Esophagus squamous epithelium (tissue), 4 donors: ENCODE measurements at regions not wholly inside any gene's neighbourhood (a gene's known extent, or its start where the extent isn't known, plus 50 kb on each side); places are given as distances from the start of the nearest gene placed in this dataset.

Experiments
- CTCF ChIP-seq, 6 experiments: fragments of 450-650 bp in 4 of 6; fragments of 200-600 bp in 2 of 6; sonication (generic) in 2 of 6; IDR thresholded peaks; one replicate each; pipeline ENCODE4 v1.5.1; 2016 to 2019; ENCODE audit warnings: antibody characterized with exemption in 6 of 6, mild to moderate bottlenecking in 4 of 6, moderate library complexity in 4 of 6
- POLR2A ChIP-seq, 4 donors: fragments of 450-650 bp; IDR thresholded peaks; one replicate each; pipeline ENCODE4 v1.6.1; 2017; ENCODE audit warnings: antibody characterized with exemption in 4 of 4, mild to moderate bottlenecking in 4 of 4, moderate library complexity in 3 of 4

- no peak for TF ChIP-seq POLR2A (IDR thresholded peaks at IDR 0.05)
- no peak for TF ChIP-seq CTCF (IDR thresholded peaks at IDR 0.05)
Observed at GRCh38 chr17:20805751-20806150, 226.2 kb downstream of the CDRT15L2 start.
